ENCODE measurements at regions not wholly inside any gene's neighbourhood (a gene's known extent, or its start where the extent isn't known, plus 50 kb on each side); places are given as distances from the start of the nearest gene placed in this dataset.

- POLR2A ChIA-PET, result no interaction called here
- TF ChIP-seq, protein P1, sequence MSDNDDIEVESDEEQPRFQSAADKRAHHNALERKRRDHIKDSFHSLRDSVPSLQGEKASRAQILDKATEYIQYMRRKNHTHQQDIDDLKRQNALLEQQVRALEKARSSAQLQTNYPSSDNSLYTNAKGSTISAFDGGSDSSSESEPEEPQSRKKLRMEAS (IDR thresholded peaks at IDR 0.05; ENCODE audit: insufficient read depth, insufficient read length), result no peak
- TF ChIP-seq POLR2A (IDR thresholded peaks at IDR 0.05; ENCODE audit: low read depth, low read length) (no peak), FOS (IDR thresholded peaks at IDR 0.05; ENCODE audit: borderline replicate concordance, insufficient read depth, low read length) (no peak), POLR2AphosphoS5 (IDR thresholded peaks at IDR 0.05; ENCODE audit: insufficient read depth, low read depth, low read length) (no peak), EZH2 (IDR thresholded peaks at IDR 0.05; ENCODE audit: borderline replicate concordance, low read depth, low read length, severe bottlenecking) (no peak), GATA2 (IDR thresholded peaks at IDR 0.05; ENCODE audit: insufficient read depth, insufficient read length, low read depth, low read length) (no peak), MYC (IDR thresholded peaks at IDR 0.05; ENCODE audit: low read depth, low read length) (no peak), JUN (IDR thresholded peaks at IDR 0.05; ENCODE audit: borderline replicate concordance, insufficient read depth, insufficient read length, low read depth) (no peak)
- TF ChIP-seq, protein P2, sequence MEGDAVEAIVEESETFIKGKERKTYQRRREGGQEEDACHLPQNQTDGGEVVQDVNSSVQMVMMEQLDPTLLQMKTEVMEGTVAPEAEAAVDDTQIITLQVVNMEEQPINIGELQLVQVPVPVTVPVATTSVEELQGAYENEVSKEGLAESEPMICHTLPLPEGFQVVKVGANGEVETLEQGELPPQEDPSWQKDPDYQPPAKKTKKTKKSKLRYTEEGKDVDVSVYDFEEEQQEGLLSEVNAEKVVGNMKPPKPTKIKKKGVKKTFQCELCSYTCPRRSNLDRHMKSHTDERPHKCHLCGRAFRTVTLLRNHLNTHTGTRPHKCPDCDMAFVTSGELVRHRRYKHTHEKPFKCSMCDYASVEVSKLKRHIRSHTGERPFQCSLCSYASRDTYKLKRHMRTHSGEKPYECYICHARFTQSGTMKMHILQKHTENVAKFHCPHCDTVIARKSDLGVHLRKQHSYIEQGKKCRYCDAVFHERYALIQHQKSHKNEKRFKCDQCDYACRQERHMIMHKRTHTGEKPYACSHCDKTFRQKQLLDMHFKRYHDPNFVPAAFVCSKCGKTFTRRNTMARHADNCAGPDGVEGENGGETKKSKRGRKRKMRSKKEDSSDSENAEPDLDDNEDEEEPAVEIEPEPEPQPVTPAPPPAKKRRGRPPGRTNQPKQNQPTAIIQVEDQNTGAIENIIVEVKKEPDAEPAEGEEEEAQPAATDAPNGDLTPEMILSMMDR (IDR thresholded peaks at IDR 0.05; ENCODE audit: extremely low read depth in 1 of 2, insufficient read depth in 1 of 2, low read depth in 1 of 2, low read length in 2 of 2), result no peak
- Histone ChIP-seq H3K9me1 (replicated peaks; ENCODE audit: control insufficient read depth, extremely low read depth, insufficient read depth, low read length) (no peaks in the 10 kb centered on the region), H4K20me1 (replicated peaks; ENCODE audit: control insufficient read depth, extremely low read depth, insufficient read depth, low read length) (no peaks in the 10 kb centered on the region), H2AFZ (ENCODE audit: low read depth, low read length) (no peak overlapping the region), H3K9ac (replicated peaks; ENCODE audit: extremely low read depth, insufficient read depth, low read length) (no peak overlapping the region), H3K9me3 (replicated peaks; ENCODE audit: control insufficient read depth, insufficient read depth, low read length) (no peaks in the 10 kb centered on the region), H3K4me3 (replicated peaks in 1 of 3; ENCODE audit: insufficient read depth in 1 of 3, low read depth in 1 of 3, low read length in 3 of 3) (no peak overlapping the region), H3K27me3 (ENCODE audit: control insufficient read depth in 2 of 2, insufficient read depth in 2 of 2, low read length in 2 of 2) (no peaks in the 10 kb centered on the region), H3K36me3 (ENCODE audit: control insufficient read depth in 2 of 2, extremely low read depth in 1 of 2, insufficient read depth in 2 of 2, low read length in 2 of 2) (no peaks in the 10 kb centered on the region), H3K4me1 (ENCODE audit: control insufficient read depth, extremely low read depth, insufficient read depth, low read length) (no peaks in the 10 kb centered on the region), H3K27ac (ENCODE audit: insufficient read depth, low read depth, low read length) (no peak overlapping the region), H3K4me2 (ENCODE audit: insufficient read depth, low read length) (no peak overlapping the region), H3K79me2 (ENCODE audit: control insufficient read depth, insufficient read depth, low read length) (no peaks in the 10 kb centered on the region)
- DNase-seq (ENCODE audit: low read depth, low spot score) (no peak), FAIRE-seq (no peak)
- intact Hi-C loops (cut with micrococcal nuclease), result no loop called here
- CTCF ChIA-PET, result no interaction called here
- BruUV-seq (replicated peaks), result no TSS peak
- dilution Hi-C loops (cut with MboI; ENCODE audit: extremely low pct_ligation_motif_present, low sequenced_read_pairs), result no loop called here
These were observed 414.0 kb downstream of the TLE4 start for GRCh38 chr9:79985772-79986171.
